ENCODE measurements at regions not wholly inside any gene's neighbourhood (a gene's known extent, or its start where the extent isn't known, plus 50 kb on each side); places are given as distances from the start of the nearest gene placed in this dataset.

DNA sequence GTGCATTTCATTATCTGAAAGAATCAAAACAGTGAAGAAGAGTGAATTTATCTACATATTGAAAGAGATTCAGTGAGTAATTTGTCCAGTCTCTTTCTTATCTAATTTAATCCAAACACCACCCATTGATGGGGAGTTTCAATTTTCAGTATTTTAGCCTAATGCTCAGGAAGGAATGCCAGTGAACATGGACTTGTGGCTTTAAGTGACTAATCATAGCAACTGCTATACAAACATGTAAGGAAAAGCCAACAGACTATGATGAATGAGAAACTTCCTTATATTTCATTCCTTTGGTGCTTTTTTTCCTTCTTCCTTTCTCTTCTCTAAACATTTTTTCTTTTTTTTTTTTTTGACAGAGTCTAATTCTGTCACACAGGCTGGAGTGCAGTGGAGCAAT is 885.8 kb downstream of the KCNJ2 start:
- Histone ChIP-seq H3K27ac (ENCODE audit: insufficient read depth, low read length) (no peak overlapping the region), H3K4me2 (ENCODE audit: low read depth, low read length) (no peak overlapping the region)

More for the DNA sequence above, 885.8 kb downstream of the KCNJ2 start:
- no peaks in the 10 kb centered on the region for H3K4me1 ChIP-seq (ENCODE audit: control insufficient read depth, insufficient read depth, low read length)
- no peak overlapping the region for H4K5ac ChIP-seq (ENCODE audit: low read depth, low read length)
- no peaks in the 10 kb centered on the region for H3K9me3 ChIP-seq (ENCODE audit: control insufficient read depth, insufficient read depth, low read length)
- no peaks in the 10 kb centered on the region for H4K20me1 ChIP-seq (ENCODE audit: insufficient read depth, low read length)
- H3K9me1 ChIP-seq (ENCODE audit: insufficient read depth, low read length) = no peaks in the 10 kb centered on the region
- H3K4ac ChIP-seq (ENCODE audit: low read depth, low read length) = no peak overlapping the region
- in situ Hi-C loops (cut with MboI; ENCODE audit: low sequenced_read_pairs) = no loop called here
- no peak overlapping the region for H2BK120ac ChIP-seq (ENCODE audit: low read depth, low read length)
- no peak overlapping the region for H3K4me3 ChIP-seq (ENCODE audit: insufficient read depth, low read depth, low read length)
- H3K27me3 ChIP-seq (ENCODE audit: control insufficient read depth, insufficient read depth, low read length) = no peaks in the 10 kb centered on the region
- H3K36me3 ChIP-seq (ENCODE audit: control insufficient read depth, insufficient read depth, low read length) = no peaks in the 10 kb centered on the region
- H4K8ac ChIP-seq (ENCODE audit: low read depth in 2 of 2, low read length in 2 of 2) = no peak overlapping the region
- no peak overlapping the region for H2AK9ac ChIP-seq (replicated peaks; ENCODE audit: low read depth, low read length, poor library complexity)
- dilution Hi-C loops (cut with HindIII; ENCODE audit: low sequenced_read_pairs, unreplicated experiment) = no loop called here
- no peak overlapping the region for H3K56ac ChIP-seq (ENCODE audit: extremely low read depth, insufficient read depth, low read length)
- H2AK5ac ChIP-seq (ENCODE audit: low read depth, low read length) = no peak overlapping the region
- H4K91ac ChIP-seq (ENCODE audit: insufficient read depth, low read depth, low read length) = no peak overlapping the region
- no TSS peak for BruUV-seq (replicated peaks)
- ChIA-PET CTCF (interaction anchor here (1.6 kb wide), 1 partner anchor 9 kb away, joined by 4 read pairs; no protein-coding TSS in a partner anchor), POLR2A (ENCODE audit: unreplicated experiment) (no interaction called here)
- no peak overlapping the region for H3K18ac ChIP-seq (ENCODE audit: low read depth, low read length)
- no peaks in the 10 kb centered on the region for H3K79me1 ChIP-seq (ENCODE audit: low read depth in 1 of 2, low read length in 2 of 2)
- ATAC-seq (ENCODE audit: low read depth) (no peak), DNase-seq (peak; percentile 75)
- no peak overlapping the region for H2AFZ ChIP-seq (replicated peaks; ENCODE audit: low read length, poor library complexity)
- TF ChIP-seq MAZ (IDR thresholded peaks at IDR 0.05; ENCODE audit: borderline replicate concordance, low read depth, low read length) (no peak), SMC3 (IDR thresholded peaks at IDR 0.05; ENCODE audit: low read depth, low read length) (no peak), RAD21 (IDR thresholded peaks at IDR 0.05; ENCODE audit: low read length) (no peak), CHD1 (IDR thresholded peaks at IDR 0.05; ENCODE audit: low read depth, low read length) (no peak), MXI1 (IDR thresholded peaks at IDR 0.05; ENCODE audit: borderline replicate concordance, low read depth, low read length) (no peak), POLR2A (IDR thresholded peaks at IDR 0.05; ENCODE audit: low read depth, low read length) (no peak), RFX5 (IDR thresholded peaks at IDR 0.05; ENCODE audit: low read depth, low read length) (no peak), MAFK (IDR thresholded peaks at IDR 0.05; ENCODE audit: low read depth, low read length) (no peak)
- TF ChIP-seq, protein P1, sequence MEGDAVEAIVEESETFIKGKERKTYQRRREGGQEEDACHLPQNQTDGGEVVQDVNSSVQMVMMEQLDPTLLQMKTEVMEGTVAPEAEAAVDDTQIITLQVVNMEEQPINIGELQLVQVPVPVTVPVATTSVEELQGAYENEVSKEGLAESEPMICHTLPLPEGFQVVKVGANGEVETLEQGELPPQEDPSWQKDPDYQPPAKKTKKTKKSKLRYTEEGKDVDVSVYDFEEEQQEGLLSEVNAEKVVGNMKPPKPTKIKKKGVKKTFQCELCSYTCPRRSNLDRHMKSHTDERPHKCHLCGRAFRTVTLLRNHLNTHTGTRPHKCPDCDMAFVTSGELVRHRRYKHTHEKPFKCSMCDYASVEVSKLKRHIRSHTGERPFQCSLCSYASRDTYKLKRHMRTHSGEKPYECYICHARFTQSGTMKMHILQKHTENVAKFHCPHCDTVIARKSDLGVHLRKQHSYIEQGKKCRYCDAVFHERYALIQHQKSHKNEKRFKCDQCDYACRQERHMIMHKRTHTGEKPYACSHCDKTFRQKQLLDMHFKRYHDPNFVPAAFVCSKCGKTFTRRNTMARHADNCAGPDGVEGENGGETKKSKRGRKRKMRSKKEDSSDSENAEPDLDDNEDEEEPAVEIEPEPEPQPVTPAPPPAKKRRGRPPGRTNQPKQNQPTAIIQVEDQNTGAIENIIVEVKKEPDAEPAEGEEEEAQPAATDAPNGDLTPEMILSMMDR (conservative IDR thresholded peaks at IDR 0.05; ENCODE audit: low read depth, low read length) = no peak
- TF ChIP-seq, protein P2, sequence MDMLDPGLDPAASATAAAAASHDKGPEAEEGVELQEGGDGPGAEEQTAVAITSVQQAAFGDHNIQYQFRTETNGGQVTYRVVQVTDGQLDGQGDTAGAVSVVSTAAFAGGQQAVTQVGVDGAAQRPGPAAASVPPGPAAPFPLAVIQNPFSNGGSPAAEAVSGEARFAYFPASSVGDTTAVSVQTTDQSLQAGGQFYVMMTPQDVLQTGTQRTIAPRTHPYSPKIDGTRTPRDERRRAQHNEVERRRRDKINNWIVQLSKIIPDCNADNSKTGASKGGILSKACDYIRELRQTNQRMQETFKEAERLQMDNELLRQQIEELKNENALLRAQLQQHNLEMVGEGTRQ (IDR thresholded peaks at IDR 0.05; ENCODE audit: low read depth, low read length) = no peak
- TF ChIP-seq, protein P3, sequence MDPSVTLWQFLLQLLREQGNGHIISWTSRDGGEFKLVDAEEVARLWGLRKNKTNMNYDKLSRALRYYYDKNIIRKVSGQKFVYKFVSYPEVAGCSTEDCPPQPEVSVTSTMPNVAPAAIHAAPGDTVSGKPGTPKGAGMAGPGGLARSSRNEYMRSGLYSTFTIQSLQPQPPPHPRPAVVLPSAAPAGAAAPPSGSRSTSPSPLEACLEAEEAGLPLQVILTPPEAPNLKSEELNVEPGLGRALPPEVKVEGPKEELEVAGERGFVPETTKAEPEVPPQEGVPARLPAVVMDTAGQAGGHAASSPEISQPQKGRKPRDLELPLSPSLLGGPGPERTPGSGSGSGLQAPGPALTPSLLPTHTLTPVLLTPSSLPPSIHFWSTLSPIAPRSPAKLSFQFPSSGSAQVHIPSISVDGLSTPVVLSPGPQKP (IDR thresholded peaks at IDR 0.05; ENCODE audit: borderline replicate concordance, low read depth, low read length) = no peak
- no peak overlapping the region for H3K14ac ChIP-seq (replicated peaks; ENCODE audit: low read depth, low read length)
- intact Hi-C loops (cut with micrococcal nuclease) = no loop called here
- H2BK5ac ChIP-seq (ENCODE audit: low read depth, low read length, poor library complexity, severe bottlenecking) = no peak overlapping the region
- no peak overlapping the region for H2BK20ac ChIP-seq (ENCODE audit: low read depth, low read length)
- H3K9ac ChIP-seq (ENCODE audit: low read depth, low read length) = no peak overlapping the region
- no peak overlapping the region for H2BK15ac ChIP-seq (ENCODE audit: low read depth, low read length)
- H3K23ac ChIP-seq (ENCODE audit: low read depth, low read length) = no peak overlapping the region

All from IMR-90 (cell line).